Stimulated activated effector memory CD8-positive, alpha-beta T cell treated with anti-CD3 and anti-CD28 coated beads, Interleukin-12 subunit alpha, Interleukin-12 subunit beta, amount 100 ng/mL, for 72 hours (primary cell): ENCODE measurements at regions not wholly inside any gene's neighbourhood (a gene's known extent, or its start where the extent isn't known, plus 50 kb on each side); places are given as distances from the start of the nearest gene placed in this dataset.

Experiments
- ATAC-seq: fragments of 150-1000 bp; cut with Tn5 transposase; 2 replicates; pipeline ENCODE4 v1.10.0; 2021
- DNase-seq, 2 donors: peaks; one replicate each; pipeline ENCODE4 v3.0.0; 2021 to 2022; ENCODE audit warnings: low spot score in 2 of 2
- H3K27ac Mint-ChIP-seq: one replicate; pipeline ENCODE4 v1.8.0; 2022; ENCODE audit warnings: mild to moderate bottlenecking, mixed read lengths
- H3K36me3 Mint-ChIP-seq: one replicate; pipeline ENCODE4 v1.8.0; 2022; ENCODE audit warnings: mild to moderate bottlenecking, mixed read lengths
- H3K4me1 Mint-ChIP-seq: one replicate; pipeline ENCODE4 v1.8.0; 2022; ENCODE audit warnings: mixed read lengths
- H3K4me3 Mint-ChIP-seq: one replicate; pipeline ENCODE4 v1.8.0; 2022; ENCODE audit warnings: mild to moderate bottlenecking, mixed read lengths
- H3K9me3 Mint-ChIP-seq: one replicate; pipeline ENCODE4 v1.8.0; 2022; ENCODE audit warnings: mixed read lengths

DNA sequence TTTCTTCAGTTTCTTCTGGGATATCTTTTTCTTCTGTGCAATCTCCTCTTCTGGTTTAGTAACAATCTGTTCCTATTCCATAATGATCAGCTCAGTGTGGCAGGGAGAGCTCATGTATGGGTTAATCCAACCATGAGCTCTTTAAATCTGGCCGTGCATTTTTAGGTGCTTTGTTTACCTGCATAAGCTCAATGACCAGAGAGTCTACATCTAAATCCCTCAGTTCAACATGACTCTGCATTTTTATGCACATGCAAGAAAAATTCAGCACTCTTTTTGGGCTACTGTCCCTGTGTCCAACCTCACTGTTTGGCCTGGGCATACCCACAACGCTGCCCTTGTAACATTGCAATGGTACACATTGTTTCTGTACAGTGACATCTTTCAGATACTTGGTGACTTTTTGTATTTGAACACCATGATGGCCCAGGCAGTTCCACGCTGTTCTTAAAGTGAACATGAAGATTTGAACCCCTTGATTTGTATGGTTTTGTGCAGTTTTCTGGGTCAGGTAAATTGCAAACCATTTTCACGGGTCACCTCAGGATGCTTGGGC lies 243.3 kb upstream of the SRRM4 start:
- DNase-seq (no peak), ATAC-seq (no peak)
- H3K4me3 Mint-ChIP-seq = no peak overlapping the region
- peaks cover 5% of the 10 kb centered on the region for H3K9me3 Mint-ChIP-seq
- no peak overlapping the region for H3K27ac Mint-ChIP-seq
- no peaks in the 10 kb centered on the region for H3K4me1 Mint-ChIP-seq
- H3K36me3 Mint-ChIP-seq = no peaks in the 10 kb centered on the region

DNA sequence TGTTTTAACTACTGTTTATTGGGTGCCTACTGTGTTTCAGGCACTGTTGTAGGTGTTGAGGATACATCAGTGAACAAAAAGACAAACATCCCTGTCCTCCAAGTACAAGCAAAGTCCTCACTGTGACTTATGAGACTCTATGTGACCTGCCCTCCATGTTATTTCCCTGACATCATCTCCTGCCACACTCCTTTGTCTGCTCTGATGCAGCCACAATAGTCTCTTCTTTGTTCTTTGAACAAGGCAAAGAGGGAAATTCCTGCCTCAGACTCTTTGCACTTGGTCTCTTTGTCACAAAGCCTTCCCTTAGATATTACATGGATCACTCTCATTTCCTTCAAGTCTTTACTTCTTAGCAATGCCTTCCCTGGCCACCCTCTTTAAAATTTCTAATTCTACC lies 240.1 kb upstream of the SRRM4 start:
- no peak overlapping the region for H3K4me3 Mint-ChIP-seq
- no peak for DNase-seq
- H3K9me3 Mint-ChIP-seq = peaks cover 11% of the 10 kb centered on the region
- H3K27ac Mint-ChIP-seq = no peak overlapping the region
- no peak for ATAC-seq
- no peaks in the 10 kb centered on the region for H3K36me3 Mint-ChIP-seq
- no peaks in the 10 kb centered on the region for H3K4me1 Mint-ChIP-seq

DNA sequence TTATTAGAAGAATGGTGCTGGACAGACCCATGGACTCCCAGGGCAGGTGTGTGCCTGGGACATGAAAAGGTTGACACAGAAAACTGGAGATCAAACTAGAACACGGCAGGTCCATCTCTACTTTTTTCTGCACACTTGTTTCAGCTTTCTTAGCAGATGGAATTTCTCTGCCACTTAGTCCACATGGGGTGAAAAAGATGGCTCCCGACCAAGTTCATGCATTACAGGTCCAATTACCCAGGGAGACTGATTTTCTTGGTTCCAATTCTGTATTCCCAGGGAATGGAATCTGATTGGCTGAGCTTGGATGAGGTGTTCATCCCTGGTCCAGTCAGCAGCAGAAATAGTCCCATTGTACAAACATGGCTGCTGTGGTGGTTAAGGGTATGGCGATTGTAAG lies 238.9 kb upstream of the SRRM4 start:
- Mint-ChIP-seq H3K4me3 (no peak overlapping the region), H3K27ac (no peak overlapping the region), H3K36me3 (no peaks in the 10 kb centered on the region), H3K4me1 (no peaks in the 10 kb centered on the region), H3K9me3 (peaks cover 11% of the 10 kb centered on the region)
- no peak for ATAC-seq
- no peak for DNase-seq

DNA sequence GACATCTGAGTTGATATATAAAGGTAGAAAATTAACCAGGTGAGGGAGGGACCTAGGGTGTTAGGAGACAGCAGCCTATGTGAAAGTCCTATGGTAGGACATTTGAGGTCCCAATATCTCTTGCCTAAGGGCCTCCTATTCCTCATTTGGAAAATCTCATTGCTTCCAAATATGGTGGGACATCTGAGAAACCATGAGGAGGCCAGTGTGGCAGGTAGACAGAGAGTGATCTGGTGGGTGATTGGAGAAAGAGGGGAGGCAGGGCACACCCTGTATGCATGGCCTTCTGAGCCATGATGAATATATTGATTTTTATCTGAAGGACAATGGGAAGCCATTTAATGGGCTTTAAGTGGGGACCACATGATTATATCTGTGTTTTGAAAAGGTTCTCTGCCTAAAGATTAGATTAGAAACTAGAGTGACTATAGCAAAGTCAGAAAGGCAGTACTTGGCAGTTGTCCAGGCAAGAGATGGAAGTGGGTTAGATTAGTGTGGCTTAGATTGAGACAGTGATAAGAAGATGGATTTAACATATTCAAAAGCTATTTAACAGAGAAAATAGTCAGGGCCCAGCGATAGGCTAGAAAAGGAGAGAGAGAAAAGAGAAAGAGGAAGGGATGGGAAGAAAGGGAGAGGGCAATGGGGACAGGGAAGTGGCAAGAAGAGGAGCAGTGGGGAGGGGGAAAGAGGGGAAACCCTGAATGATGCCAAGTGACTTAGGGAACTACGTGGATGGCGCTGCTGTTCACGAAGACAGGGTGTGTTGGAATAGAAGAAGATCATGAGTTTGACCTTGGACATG lies 237.2 kb upstream of the SRRM4 start:
- Mint-ChIP-seq H3K27ac (no peak overlapping the region), H3K9me3 (peaks cover 7% of the 10 kb centered on the region), H3K36me3 (no peaks in the 10 kb centered on the region), H3K4me3 (no peak overlapping the region), H3K4me1 (no peaks in the 10 kb centered on the region)
- DNase-seq = no peak
- no peak for ATAC-seq

DNA sequence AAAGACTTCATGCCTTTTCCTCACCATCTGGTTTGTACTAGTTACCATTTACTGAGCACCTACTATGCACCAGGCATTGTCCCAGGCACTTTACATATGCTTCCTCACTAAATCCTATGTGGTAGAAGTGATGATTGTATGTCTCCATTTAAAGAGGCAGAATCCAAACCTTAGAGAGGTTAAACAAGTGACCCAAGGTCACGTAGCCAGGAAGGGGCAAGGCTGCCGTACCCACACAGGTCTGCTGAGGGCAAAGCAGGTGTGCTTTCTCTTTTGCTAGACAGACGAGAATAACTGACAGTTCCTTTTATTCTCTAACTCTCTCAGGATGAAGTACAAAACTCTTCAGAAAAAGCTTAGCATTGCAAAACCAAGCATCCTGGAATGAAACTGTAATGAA lies 235.2 kb upstream of the SRRM4 start:
- Mint-ChIP-seq H3K27ac (no peak overlapping the region), H3K4me3 (no peak overlapping the region), H3K36me3 (no peaks in the 10 kb centered on the region), H3K4me1 (no peaks in the 10 kb centered on the region), H3K9me3 (peaks cover 7% of the 10 kb centered on the region)
- DNase-seq = no peak
- ATAC-seq = no peak

DNA sequence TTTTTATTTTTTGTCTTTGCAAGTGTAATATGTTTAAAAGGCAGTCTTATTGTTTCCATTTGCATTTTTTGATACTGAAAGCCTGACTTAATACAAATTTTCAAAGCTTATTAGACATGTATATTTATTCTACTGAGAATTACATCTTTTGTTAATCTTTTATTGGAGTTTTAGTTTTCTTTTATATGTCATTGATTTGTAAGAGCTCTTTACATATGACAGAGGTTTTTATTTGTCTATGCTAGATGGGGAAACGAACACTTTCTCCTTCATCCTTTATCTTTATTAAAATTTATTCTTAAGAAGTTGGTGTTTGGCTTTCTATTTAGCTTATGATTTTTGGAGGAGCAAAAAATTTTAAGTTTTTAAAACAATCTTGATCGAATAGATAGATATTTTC lies 234.4 kb upstream of the SRRM4 start:
- no peak overlapping the region for H3K4me3 Mint-ChIP-seq
- no peak for DNase-seq

DNA sequence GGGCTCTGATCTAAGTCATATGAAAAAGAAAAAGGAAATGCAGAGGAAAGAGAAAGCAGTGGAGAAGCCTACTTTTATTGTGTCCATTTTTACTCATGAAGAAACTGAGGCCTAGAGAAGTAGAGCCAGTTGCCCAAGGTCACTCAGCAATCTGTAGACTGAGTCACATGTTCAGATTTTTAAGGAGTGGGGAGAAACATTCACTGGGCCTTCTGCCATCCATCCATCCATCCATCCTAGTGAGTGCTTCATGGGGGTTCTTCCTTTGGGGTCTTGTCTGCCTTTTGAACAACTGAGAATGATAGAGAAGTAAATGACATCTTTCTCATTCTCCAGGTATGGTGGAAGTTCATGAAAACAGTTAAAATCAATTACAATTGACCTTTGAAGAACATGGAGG lies 233.6 kb upstream of the SRRM4 start:
- H3K27ac Mint-ChIP-seq = no peak overlapping the region
- ATAC-seq (no peak), DNase-seq (no peak)
- no peak overlapping the region for H3K4me3 Mint-ChIP-seq
- no peaks in the 10 kb centered on the region for H3K36me3 Mint-ChIP-seq
- no peaks in the 10 kb centered on the region for H3K4me1 Mint-ChIP-seq
- H3K9me3 Mint-ChIP-seq = peaks cover 7% of the 10 kb centered on the region

More for the DNA sequence above, 234.4 kb upstream of the SRRM4 start:
- Mint-ChIP-seq H3K4me1 (no peaks in the 10 kb centered on the region), H3K9me3 (peaks cover 7% of the 10 kb centered on the region), H3K27ac (no peak overlapping the region), H3K36me3 (no peaks in the 10 kb centered on the region)
- ATAC-seq = no peak

DNA sequence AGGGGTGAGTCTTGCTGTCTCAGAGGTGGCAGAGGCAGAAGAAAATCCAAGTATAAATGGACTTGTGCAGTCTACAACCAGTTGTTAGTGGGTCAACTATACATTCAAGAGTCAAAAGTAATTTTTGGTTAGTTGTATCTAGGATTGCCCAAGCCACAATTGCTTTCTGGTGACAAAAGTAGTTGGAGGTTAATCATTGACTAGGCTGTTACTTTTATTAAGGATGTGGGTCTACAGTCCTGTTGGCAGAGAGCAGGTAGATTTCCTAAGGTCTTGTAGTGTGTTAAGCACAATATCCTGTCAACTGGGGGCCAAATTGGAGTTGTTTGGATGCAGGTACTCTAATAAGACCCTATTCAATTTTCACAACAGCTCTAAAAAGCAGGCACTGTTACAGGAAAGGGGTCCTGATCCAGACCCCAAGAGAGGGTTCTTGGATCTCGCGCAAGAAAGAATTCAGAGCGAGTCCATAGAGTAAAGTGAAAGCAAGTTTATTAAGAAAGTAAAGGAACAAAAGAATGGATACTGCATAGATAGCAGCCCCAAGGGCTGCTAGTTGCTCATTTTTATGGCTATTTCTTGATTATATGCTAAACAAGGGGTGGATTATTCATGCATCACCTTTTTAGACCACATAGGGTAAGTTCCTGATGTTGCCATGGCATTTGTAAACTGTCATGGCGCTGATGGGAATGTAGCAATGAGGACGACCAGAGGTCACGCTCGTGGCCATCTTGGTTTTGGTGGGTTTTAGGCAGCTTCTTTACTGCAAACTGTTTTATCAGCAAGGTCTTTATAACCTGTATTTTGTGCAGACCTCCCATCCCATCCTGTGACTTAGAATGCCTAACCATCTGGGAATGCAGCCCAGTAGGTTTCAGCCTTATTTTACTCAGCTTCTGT lies 232.6 kb upstream of the SRRM4 start:
- Mint-ChIP-seq H3K4me3 (no peak overlapping the region), H3K27ac (no peak overlapping the region), H3K9me3 (peaks cover 7% of the 10 kb centered on the region), H3K4me1 (no peaks in the 10 kb centered on the region), H3K36me3 (no peaks in the 10 kb centered on the region)
- DNase-seq (no peak), ATAC-seq (no peak)

DNA sequence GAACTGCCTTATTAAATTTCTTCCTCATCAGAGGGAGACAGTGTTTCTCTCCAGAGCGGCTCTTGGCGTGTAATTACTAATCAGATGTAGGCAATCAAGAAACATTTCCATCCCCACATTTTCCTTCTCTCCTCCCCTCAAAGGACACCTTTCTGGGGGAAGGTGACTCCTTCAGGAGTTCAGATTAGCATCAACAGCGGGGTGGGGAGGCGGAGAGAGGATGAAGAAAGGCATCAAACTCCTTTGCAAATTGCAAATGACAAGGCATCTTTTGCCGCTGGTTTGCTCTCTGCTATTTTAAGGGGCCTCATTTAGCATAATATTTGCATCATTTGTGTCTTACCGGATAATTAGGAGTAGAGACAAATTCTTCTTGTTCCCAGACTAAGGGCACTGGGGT lies 231.7 kb upstream of the SRRM4 start:
- Mint-ChIP-seq H3K4me3 (no peak overlapping the region), H3K36me3 (no peaks in the 10 kb centered on the region), H3K9me3 (no peaks in the 10 kb centered on the region), H3K27ac (no peak overlapping the region), H3K4me1 (no peaks in the 10 kb centered on the region)
- ATAC-seq (no peak), DNase-seq (no peak)

DNA sequence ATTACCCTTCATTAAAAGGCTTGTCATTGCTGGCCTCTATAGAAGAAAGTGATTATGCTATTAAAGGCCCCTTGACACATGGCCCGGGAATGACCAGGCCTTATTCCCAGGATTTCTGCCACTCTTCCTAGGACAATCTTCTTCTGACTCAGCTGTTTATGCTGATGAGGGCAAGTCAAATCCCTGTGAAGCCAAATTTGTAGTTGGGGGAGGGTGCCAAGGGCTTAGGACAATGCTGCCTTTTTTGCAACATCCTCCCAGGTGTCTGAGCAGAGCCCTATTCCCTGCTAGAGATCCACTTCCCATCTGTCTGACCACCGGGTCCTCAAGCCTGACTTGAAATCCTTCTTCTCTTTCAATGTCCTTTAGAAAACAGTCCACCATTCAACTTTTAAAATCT lies 230.7 kb upstream of the SRRM4 start:
- Mint-ChIP-seq H3K9me3 (peaks cover 2% of the 10 kb centered on the region), H3K36me3 (no peaks in the 10 kb centered on the region), H3K27ac (no peak overlapping the region), H3K4me1 (no peaks in the 10 kb centered on the region), H3K4me3 (no peak overlapping the region)
- DNase-seq (no peak), ATAC-seq (no peak)

DNA sequence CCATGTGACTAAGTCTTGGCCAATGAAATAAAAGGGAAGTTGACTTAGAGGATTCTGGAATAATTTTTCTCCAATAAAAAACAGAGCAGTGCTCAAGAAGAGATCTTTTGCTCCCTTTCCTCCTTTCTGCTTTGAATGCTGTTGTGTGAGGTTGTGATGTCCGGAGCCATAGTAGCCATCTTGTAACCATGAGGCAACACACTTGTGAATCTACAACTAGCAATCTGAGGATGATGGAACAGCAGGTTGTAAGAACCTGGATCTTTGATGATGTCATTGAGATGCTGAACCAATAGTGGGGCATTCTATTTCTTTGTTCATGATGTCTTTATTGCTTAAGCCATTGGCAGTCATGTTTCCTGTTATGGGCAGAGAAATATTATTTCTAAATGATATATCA lies 230.0 kb upstream of the SRRM4 start:
- no peak overlapping the region for H3K4me3 Mint-ChIP-seq
- no peaks in the 10 kb centered on the region for H3K4me1 Mint-ChIP-seq
- H3K36me3 Mint-ChIP-seq = no peaks in the 10 kb centered on the region
- peaks cover 6% of the 10 kb centered on the region for H3K9me3 Mint-ChIP-seq
- ATAC-seq (no peak), DNase-seq (no peak)
- no peak overlapping the region for H3K27ac Mint-ChIP-seq

DNA sequence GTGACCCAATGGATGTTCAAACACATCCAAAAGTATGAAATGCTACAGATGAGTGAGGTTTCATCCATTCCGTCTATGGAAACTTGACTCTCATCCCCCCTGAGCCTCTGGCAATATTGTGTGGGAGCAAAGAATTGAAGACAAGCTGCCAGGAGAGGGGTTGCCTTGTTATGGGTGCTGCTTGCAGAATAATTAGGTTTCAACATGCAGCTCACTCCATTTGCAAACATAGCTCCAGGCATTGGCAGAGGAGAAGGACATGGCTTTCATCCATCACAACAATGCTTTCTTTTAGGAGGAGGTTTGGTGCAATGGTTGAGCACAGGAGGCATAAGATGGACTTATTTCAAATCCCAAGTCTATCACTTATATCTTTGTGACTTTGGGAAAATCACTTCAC lies 220.7 kb upstream of the SRRM4 start:
- Mint-ChIP-seq H3K27ac (no peak overlapping the region), H3K4me1 (no peaks in the 10 kb centered on the region), H3K36me3 (no peaks in the 10 kb centered on the region), H3K4me3 (no peak overlapping the region), H3K9me3 (peaks cover 16% of the 10 kb centered on the region)
- ATAC-seq (no peak), DNase-seq (no peak)

DNA sequence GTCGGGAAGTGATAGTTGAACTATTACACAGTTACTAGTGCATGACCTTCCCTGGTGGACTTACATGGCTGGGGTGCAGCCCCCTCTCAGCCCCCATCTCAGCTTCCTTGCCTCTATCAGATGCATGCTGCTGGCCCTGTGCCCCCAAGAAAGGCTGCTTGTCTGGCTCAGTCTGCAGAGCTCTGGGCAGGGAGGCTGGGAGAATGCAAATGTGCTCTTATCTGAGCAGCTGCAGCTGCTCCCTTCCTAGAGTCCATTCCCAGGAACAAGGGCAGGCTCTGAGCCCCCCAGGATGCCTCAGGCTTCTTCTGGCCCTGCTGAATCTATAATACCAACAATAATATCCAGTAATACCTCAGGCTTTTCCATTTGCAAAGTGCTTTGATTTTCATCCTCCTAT lies 218.1 kb upstream of the SRRM4 start:
- DNase-seq (no peak), ATAC-seq (peak; percentile 26)
- H3K4me1 Mint-ChIP-seq = no peaks in the 10 kb centered on the region
- H3K36me3 Mint-ChIP-seq = no peaks in the 10 kb centered on the region
- H3K4me3 Mint-ChIP-seq = no peak overlapping the region
- H3K27ac Mint-ChIP-seq = no peak overlapping the region
- H3K9me3 Mint-ChIP-seq = peaks cover 3% of the 10 kb centered on the region

DNA sequence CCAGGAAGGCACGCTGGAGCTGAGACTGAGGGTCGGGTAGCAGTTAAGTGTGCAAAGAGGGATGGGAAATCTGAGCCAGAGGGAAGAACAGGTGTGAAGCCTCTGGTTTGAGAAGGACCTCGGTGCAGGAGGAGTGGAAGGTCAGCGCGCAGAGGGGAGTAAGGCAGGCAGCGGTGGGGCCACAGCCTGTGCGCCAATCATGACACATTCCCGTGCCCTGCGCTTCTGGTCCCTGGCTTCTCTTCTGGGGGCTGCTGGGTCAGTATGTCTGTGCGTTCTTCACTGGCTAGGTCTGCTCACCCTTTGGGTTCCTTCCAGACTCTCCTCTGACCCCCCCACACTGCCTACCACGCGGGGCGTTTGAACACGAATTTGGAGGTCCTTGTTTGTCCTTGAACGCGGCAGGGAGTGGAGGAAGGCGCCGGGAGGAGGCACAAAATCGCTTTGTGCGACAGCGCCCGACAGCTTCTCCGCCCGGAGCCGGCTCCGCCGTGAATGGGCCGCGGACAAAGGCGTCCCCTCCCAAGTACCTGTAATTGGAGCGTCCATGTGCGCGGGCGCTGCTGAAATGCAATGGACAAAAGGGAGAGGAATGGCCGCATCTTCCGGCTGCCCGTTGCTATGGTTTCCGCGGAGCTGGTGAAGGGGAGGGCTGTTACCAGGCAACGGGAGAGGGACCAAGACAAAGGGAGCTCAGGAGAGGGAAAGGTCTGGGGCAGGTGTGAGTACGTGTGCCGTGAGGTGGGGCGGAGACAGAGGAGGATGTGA lies 207.2 kb upstream of the SRRM4 start:
- DNase-seq (no peak), ATAC-seq (peak; percentile 25)
- Mint-ChIP-seq H3K27ac (no peak overlapping the region), H3K4me1 (no peaks in the 10 kb centered on the region), H3K9me3 (peaks cover 3% of the 10 kb centered on the region), H3K4me3 (no peak overlapping the region), H3K36me3 (no peaks in the 10 kb centered on the region)

DNA sequence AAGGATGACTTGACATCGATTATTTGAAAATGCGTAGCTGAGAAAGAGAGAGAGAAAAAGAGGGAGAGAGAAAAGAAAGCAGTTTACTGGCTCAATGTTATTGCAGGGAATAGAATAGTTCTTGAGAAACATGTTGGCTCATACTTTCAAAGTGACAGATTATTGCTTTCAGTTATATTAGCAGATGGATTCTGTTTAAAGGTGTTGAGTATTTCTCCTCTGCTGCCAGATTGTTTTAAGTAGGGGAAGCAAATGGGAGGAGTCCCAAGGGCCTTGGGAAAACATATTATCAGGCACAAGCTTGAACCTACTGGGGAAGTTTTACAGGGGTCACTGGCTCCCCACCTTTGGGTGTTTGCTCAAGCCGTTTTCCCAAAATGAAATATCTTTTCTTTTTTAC lies 203.8 kb upstream of the SRRM4 start:
- H3K27ac Mint-ChIP-seq = no peak overlapping the region
- DNase-seq = no peak
- no peaks in the 10 kb centered on the region for H3K36me3 Mint-ChIP-seq
- no peak overlapping the region for H3K4me3 Mint-ChIP-seq
- ATAC-seq = no peak
- H3K9me3 Mint-ChIP-seq = peaks cover 8% of the 10 kb centered on the region
- no peaks in the 10 kb centered on the region for H3K4me1 Mint-ChIP-seq
